Thymus (tissue), 11 donors: ENCODE measurements at regions not wholly inside any gene's neighbourhood (a gene's known extent, or its start where the extent isn't known, plus 50 kb on each side); places are given as distances from the start of the nearest gene placed in this dataset.

Experiments
- DNase-seq, 9 donors: peaks; one replicate each; pipeline ENCODE4 v3.0.0-alpha.2; 2013; ENCODE audit warnings: low spot score in 9 of 9, low read depth in 6 of 9, missing footprints in 1 of 9
- H3K27ac ChIP-seq, 2 donors: one replicate each; pipeline ENCODE4 v1.5.1; 2013; ENCODE audit warnings: control low read depth in 1 of 2, low read depth in 1 of 2, low read length in 1 of 2, mild to moderate bottlenecking in 1 of 2, moderate library complexity in 1 of 2
- H3K27me3 ChIP-seq, 2 donors: one replicate each; pipeline ENCODE4 v1.5.1; 2013; ENCODE audit warnings: low read length in 1 of 2; ENCODE audit not compliant: control insufficient read depth in 2 of 2, insufficient read depth in 1 of 2
- H3K36me3 ChIP-seq, 2 donors: one replicate each; pipeline ENCODE4 v1.5.1; 2013; ENCODE audit warnings: low read length in 1 of 2, mild to moderate bottlenecking in 1 of 2, moderate library complexity in 1 of 2; ENCODE audit not compliant: control insufficient read depth in 2 of 2, insufficient read depth in 2 of 2
- H3K4me1 ChIP-seq, 2 donors: one replicate each; pipeline ENCODE4 v1.5.1; 2013; ENCODE audit warnings: low read length in 2 of 2; ENCODE audit not compliant: control insufficient read depth in 2 of 2, insufficient read depth in 2 of 2
- H3K4me3 ChIP-seq, 2 donors: one replicate each; pipeline ENCODE4 v1.5.1; 2013; ENCODE audit warnings: low read length in 2 of 2, control low read depth in 1 of 2, mild to moderate bottlenecking in 1 of 2
- H3K9me3 ChIP-seq, 2 donors: one replicate each; pipeline ENCODE4 v1.5.1; 2013; ENCODE audit warnings: low read length in 1 of 2, mild to moderate bottlenecking in 1 of 2; ENCODE audit not compliant: control insufficient read depth in 2 of 2, insufficient read depth in 1 of 2
- WGBS: extraction: QIAGEN DNeasy Blood & Tissue Kit; methylation state at CpG from one replicate; pipeline ENCODE4 v1.1.7; 2013; 5-methylcytosine and 5-hydroxymethylcytosine counted together
- donor health status: healthy.

DNA sequence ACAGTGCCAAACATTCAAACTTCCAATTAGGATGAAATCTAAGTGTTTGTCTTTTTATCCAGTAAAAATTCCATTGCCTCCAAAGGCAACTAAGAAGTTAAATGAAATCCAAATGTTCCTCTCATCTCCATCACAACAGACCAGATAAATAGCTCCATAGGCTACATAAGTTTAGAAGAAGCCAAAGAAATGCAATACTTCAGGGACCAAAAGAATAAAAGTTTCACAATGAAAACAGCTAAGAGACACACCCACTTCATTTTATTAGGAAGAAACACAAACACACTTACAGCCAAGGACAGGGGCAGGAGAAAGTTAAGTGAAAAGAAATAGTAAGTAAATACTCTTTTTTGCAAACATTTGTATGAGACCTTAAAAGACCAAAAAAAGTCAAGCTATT, 88.5 kb upstream of the CCDC150 start:
- no peaks in the 10 kb centered on the region for H3K36me3 ChIP-seq
- no peaks in the 10 kb centered on the region for H3K4me1 ChIP-seq
- no peak overlapping the region for H3K27ac ChIP-seq
- no peak overlapping the region for H3K4me3 ChIP-seq
- DNase-seq, result no peak
- no peaks in the 10 kb centered on the region for H3K27me3 ChIP-seq
- no peaks in the 10 kb centered on the region for H3K9me3 ChIP-seq

DNA sequence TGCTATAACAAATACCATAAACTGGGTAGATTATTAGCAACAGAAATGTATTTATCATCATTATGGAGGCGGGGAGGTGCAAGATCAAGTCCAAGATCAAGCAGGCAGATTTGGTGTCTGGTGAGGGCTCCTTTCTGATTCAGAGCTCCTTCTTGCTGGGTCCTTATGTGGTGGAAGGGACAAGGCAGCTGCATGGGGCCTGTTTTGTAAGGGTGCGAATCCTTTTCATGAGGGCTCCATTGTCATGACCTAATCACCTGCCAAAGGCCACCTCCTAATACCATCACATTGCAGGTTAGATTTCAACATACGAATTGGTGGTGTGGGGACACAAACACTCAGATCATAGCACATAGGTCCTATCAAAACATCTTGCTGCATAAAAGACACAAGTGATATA, 84.4 kb upstream of the CCDC150 start:
- Histone ChIP-seq H3K4me3 (no peak overlapping the region), H3K27ac (no peak overlapping the region), H3K4me1 (no peaks in the 10 kb centered on the region), H3K27me3 (no peaks in the 10 kb centered on the region), H3K36me3 (no peaks in the 10 kb centered on the region), H3K9me3 (no peaks in the 10 kb centered on the region)
- DNase-seq, result no peak
- 99% methylated on average over 3 of the region's 3 CpGs for WGBS

DNA sequence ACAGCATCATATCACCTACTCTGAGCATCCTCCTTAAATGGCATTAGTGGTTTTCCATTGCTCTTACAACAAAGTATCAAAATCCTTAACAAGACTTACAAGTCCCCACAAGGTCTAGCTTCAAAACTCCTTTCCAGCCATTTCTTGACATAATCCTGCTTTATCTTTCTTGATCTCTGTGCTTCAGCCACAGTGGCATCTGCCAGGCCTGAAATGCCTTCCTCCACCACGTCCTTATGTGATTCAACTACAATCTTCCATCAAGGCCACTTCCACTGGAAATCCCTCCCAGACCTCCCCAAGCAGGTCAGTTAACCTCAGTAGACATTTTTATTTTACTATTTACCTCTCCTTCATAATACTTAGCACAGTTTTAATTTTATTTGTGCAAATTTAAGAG, 83.8 kb upstream of the CCDC150 start:
- 83% methylated on average over 1 of the region's 1 CpG for WGBS
- DNase-seq, result no peak
- no peaks in the 10 kb centered on the region for H3K9me3 ChIP-seq
- no peaks in the 10 kb centered on the region for H3K36me3 ChIP-seq
- no peaks in the 10 kb centered on the region for H3K4me1 ChIP-seq
- H3K4me3 ChIP-seq, result no peak overlapping the region
- H3K27me3 ChIP-seq, result no peaks in the 10 kb centered on the region
- no peak overlapping the region for H3K27ac ChIP-seq

DNA sequence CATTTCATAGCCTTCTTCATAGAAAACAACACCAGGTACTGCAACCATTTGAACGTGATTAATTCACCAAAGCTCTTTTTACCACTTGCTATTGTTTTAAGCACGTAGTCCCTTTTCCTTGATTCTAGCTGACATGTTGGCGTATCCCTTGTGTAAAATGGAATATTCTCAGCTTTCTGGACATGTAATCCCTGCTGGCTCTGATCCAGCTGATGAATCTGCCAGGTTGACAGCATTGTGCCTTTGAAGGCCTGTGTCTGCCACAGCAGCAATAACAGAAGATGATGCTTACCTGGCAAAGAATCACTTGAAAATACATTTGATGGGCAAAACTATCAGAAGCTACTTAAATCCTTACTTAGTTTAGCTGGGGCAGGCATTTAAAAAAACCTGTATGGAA, 81.0 kb upstream of the CCDC150 start:
- H3K27me3 ChIP-seq, result no peaks in the 10 kb centered on the region
- 91% methylated on average over 3 of the region's 3 CpGs for WGBS
- no peaks in the 10 kb centered on the region for H3K4me1 ChIP-seq
- H3K4me3 ChIP-seq, result no peak overlapping the region
- H3K27ac ChIP-seq, result no peak overlapping the region
- no peaks in the 10 kb centered on the region for H3K36me3 ChIP-seq
- no peaks in the 10 kb centered on the region for H3K9me3 ChIP-seq
- no peak for DNase-seq

DNA sequence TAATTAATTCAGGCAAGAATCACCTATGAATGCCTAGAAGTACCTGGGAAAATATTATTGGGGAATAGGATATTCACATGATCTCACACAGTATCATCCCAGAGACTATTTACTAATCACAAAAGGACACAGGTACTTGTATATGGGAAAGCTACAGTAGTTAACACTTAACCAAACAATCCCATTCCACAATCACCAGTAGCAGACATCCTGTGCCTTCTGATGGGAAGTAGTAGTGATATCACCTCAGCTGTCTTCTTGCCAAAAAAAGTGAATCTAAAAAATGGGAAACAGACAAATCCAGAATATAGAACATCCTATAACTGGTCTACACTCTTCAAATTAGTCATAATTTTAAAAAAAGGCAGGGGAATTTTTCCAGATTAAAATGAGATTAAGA, 75.6 kb upstream of the CCDC150 start:
- DNase-seq, result no peak

DNA sequence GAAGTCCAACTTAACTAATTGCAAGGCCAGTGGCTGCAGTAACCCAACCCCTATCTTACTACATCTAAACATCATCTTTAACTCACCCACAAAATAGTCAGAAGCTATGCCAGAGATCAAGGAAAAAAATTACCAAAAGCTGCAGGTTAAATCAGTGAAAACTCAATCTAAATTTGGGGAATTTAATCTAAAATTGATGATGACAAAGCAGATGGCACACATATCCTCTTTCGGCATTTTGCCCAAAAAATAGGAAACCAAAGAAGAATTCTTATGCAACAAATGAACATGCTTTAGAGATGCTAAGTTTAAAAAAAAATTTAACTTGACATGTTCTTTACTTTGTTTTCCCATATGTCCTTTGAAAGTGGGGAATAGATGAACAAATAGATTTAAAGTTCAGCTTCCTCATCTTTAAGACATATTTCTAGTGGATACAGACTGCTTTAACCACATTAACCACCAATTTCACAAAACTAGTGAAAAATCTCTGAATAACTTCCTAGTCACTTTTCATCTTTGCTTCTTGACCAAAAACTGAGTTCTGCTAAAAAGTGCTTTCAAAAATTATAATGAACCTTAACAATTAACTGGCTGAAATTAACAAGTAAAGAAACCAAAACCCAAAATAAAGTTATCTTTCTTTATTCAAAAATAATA, 74.3 kb upstream of the CCDC150 start:
- H3K9me3 ChIP-seq, result no peaks in the 10 kb centered on the region
- H3K4me3 ChIP-seq, result no peak overlapping the region
- WGBS, result 62% methylated on average over 1 of the region's 1 CpG
- no peak overlapping the region for H3K27ac ChIP-seq
- no peaks in the 10 kb centered on the region for H3K36me3 ChIP-seq
- no peaks in the 10 kb centered on the region for H3K4me1 ChIP-seq
- H3K27me3 ChIP-seq, result no peaks in the 10 kb centered on the region
- no peak for DNase-seq

More for the DNA sequence above, 75.6 kb upstream of the CCDC150 start:
- Histone ChIP-seq H3K36me3 (no peaks in the 10 kb centered on the region), H3K9me3 (no peaks in the 10 kb centered on the region), H3K27ac (no peak overlapping the region), H3K4me1 (no peaks in the 10 kb centered on the region), H3K4me3 (no peak overlapping the region), H3K27me3 (no peaks in the 10 kb centered on the region)

DNA sequence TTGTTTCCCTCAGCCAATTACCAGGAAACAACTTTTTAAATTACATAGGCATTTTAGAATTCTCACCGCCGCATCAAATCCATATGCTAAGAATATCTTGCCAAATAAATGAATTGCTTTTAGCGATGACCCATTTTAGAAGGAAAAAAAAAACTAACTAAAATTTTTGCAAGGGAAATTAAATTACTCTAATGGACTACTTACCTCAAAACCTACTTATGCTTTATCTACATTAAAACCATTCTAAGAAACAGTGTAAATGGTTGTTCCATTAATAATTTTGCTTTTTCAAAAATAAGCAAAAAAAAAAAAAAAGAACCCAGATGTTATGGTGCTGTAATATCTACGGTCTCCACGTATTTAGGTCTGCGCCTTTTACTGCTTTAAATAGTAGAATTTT, 73.5 kb upstream of the CCDC150 start:
- H3K27ac ChIP-seq, result no peak overlapping the region
- H3K4me1 ChIP-seq, result no peaks in the 10 kb centered on the region
- DNase-seq, result no peak
- no peak overlapping the region for H3K4me3 ChIP-seq
- 97% methylated on average over 6 of the region's 6 CpGs for WGBS
- no peaks in the 10 kb centered on the region for H3K9me3 ChIP-seq
- H3K27me3 ChIP-seq, result no peaks in the 10 kb centered on the region
- no peaks in the 10 kb centered on the region for H3K36me3 ChIP-seq

DNA sequence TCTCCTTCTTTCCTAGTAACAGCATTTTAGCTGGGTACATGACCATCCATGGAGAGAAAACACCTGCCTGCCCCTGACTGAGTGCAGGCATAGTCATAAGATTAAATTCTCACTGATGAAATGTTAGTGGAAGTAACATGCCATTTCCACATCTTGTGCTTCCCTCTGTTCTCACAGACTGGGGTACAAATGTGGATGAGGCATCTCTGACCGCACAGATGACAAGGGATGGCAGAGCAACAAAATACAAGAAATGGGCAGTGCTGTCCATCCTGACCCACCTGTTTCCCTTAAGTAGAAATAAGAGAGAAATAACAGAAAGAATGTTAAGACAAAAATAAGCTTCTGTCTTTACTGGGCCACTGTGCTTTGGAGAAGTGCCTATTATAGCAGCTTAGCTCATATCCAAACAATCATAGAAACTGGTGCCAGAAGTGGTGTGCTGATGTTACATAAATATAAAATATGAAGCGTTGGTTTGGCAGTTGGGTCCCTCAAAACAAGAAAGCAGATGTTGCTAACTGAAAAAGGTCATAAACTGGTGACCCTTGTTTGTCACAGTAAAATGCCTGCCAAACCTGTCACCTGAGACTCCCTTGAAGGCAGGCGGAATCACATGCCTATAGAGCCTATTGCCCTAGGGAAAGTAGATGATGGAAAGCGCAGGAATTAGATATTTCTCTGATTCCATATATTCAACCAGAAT, 72.4 kb upstream of the CCDC150 start:
- DNase-seq, result no peak
- Histone ChIP-seq H3K9me3 (no peaks in the 10 kb centered on the region), H3K36me3 (no peaks in the 10 kb centered on the region), H3K27ac (no peak overlapping the region), H3K4me1 (no peaks in the 10 kb centered on the region), H3K4me3 (no peak overlapping the region), H3K27me3 (no peaks in the 10 kb centered on the region)
- WGBS, result 83% methylated on average over 4 of the region's 4 CpGs

DNA sequence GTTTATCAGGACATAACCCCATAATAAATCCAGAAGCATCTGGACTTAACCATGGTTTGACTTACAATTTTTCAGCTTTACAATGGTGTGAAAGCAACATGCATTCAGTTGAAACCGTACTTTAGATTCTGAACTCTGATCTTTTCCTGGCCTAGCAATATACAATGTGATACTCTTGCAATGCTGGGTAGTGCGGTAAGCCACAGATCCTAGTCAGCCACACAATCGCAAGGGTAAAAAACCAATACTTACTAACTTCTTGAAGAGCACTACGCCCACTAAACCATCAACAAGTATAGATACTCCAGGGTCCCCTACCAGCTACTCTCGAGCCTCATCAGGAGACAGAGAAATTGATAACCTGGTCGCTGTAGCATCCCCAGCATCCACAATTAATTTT, 71.0 kb upstream of the CCDC150 start:
- Histone ChIP-seq H3K9me3 (no peaks in the 10 kb centered on the region), H3K36me3 (no peaks in the 10 kb centered on the region), H3K27me3 (no peaks in the 10 kb centered on the region), H3K27ac (no peak overlapping the region), H3K4me3 (no peak overlapping the region), H3K4me1 (no peaks in the 10 kb centered on the region)
- DNase-seq, result no peak
- WGBS, result 98% methylated on average over 6 of the region's 6 CpGs
